Inflammatory macrophage (primary cell): ENCODE measurements at regions not wholly inside any gene's neighbourhood (a gene's known extent, or its start where the extent isn't known, plus 50 kb on each side); places are given as distances from the start of the nearest gene placed in this dataset.
"Not testable (repeated sequence)": the region's sequence is repeated elsewhere in the genome, so short reads cannot be mapped to it uniquely, and the experiment has no call there.

Source experiments
- DNase-seq, 2 donors: peaks; one replicate each; pipeline ENCODE4 v3.0.0-alpha.2; 2020 to 2022

- no peak for DNase-seq
These were observed 76.3 kb downstream of the DRAM2 start for GRCh38 chr1:111063595-111063994.

GRCh38 chr1:111062624-111063023 is 77.3 kb downstream of the DRAM2 start:
- no peak for DNase-seq

GRCh38 chr1:111062081-111062480 is 77.8 kb downstream of the DRAM2 start:
- DNase-seq = no peak

GRCh38 chr1:111054656-111055055 is 85.2 kb downstream of the DRAM2 start:
- no peak for DNase-seq

GRCh38 chr1:111052246-111052645 is 87.6 kb downstream of the DRAM2 start:
- DNase-seq = peak in 1 of 2 donors; percentile 32

- DNase-seq = not testable (repeated sequence)
These were observed 84.5 kb upstream of the LRIF1 start for GRCh38 chr1:111048253-111048652.

- DNase-seq = no peak
These were observed 81.5 kb upstream of the LRIF1 start for GRCh38 chr1:111045033-111045722.

GRCh38 chr1:111032295-111032897 is 68.7 kb upstream of the LRIF1 start:
- DNase-seq = peak; percentile 64 to 65

- DNase-seq = peak; percentile 70 to 74
These were observed 66.9 kb upstream of the LRIF1 start for GRCh38 chr1:111030590-111030989.

- no peak for DNase-seq
These were observed 61.4 kb upstream of the LRIF1 start for GRCh38 chr1:111025109-111025508.

GRCh38 chr1:111015222-111015621 is 51.5 kb upstream of the LRIF1 start:
- DNase-seq = no peak
